ENCODE measurements at regions not wholly inside any gene's neighbourhood (a gene's known extent, or its start where the extent isn't known, plus 50 kb on each side); places are given as distances from the start of the nearest gene placed in this dataset.

GRCh38 chr6:152905551-152906299 is 77.1 kb downstream of the FBXO5 start:
- no peak overlapping the region for H3K4me3 ChIP-seq (ENCODE audit: low read depth, low read length, poor library complexity, severe bottlenecking)
- no peaks in the 10 kb centered on the region for H3K9me2 ChIP-seq (ENCODE audit: insufficient read depth, low read length)
- no peaks in the 10 kb centered on the region for H4K20me1 ChIP-seq (ENCODE audit: insufficient read depth, low read length)
- no peak for DNase-seq (ENCODE audit: low spot score)
- no TSS peak for BruUV-seq (replicated peaks)
- intact Hi-C loops (cut with micrococcal nuclease; ENCODE audit: unreplicated experiment) = no loop called here
- H3K4me2 ChIP-seq (ENCODE audit: low read length) = no peak overlapping the region
- no peak overlapping the region for H3K27ac ChIP-seq (ENCODE audit: low read depth, low read length, poor library complexity, severe bottlenecking)
- H2AFZ ChIP-seq (ENCODE audit: low read length) = no peak overlapping the region
- H3K36me3 ChIP-seq (ENCODE audit: insufficient read depth, low read length) = no peaks in the 10 kb centered on the region
- TF ChIP-seq EZH2phosphoT487 (IDR thresholded peaks at IDR 0.05; ENCODE audit: borderline replicate concordance, low read depth, low read length) = no peak
- no peak for TF ChIP-seq CTCF (conservative IDR thresholded peaks at IDR 0.05; ENCODE audit: low read length)
- CTCF ChIA-PET (ENCODE audit: unreplicated experiment) = no interaction called here
- POLR2A ChIA-PET = no interaction called here
- H3K4me1 ChIP-seq (ENCODE audit: insufficient read depth, low read length, poor library complexity, severe bottlenecking) = no peaks in the 10 kb centered on the region
- no peaks in the 10 kb centered on the region for H3K79me2 ChIP-seq (ENCODE audit: insufficient read depth, low read depth, low read length)
- H3K9me3 ChIP-seq (ENCODE audit: low read length) = no peaks in the 10 kb centered on the region

- BruUV-seq (replicated peaks) = no TSS peak
- TF ChIP-seq CTCF (conservative IDR thresholded peaks at IDR 0.05; ENCODE audit: low read length) (no peak), EZH2phosphoT487 (IDR thresholded peaks at IDR 0.05; ENCODE audit: borderline replicate concordance, low read depth, low read length) (no peak)
- no peak for DNase-seq (ENCODE audit: low spot score)
- Histone ChIP-seq H3K4me3 (ENCODE audit: low read depth, low read length, poor library complexity, severe bottlenecking) (no peak overlapping the region), H3K4me1 (ENCODE audit: insufficient read depth, low read length, poor library complexity, severe bottlenecking) (no peaks in the 10 kb centered on the region), H2AFZ (ENCODE audit: low read length) (no peak overlapping the region), H3K9me3 (ENCODE audit: low read length) (no peaks in the 10 kb centered on the region), H4K20me1 (ENCODE audit: insufficient read depth, low read length) (no peaks in the 10 kb centered on the region), H3K27ac (ENCODE audit: low read depth, low read length, poor library complexity, severe bottlenecking) (no peak overlapping the region), H3K36me3 (ENCODE audit: insufficient read depth, low read length) (no peaks in the 10 kb centered on the region), H3K79me2 (ENCODE audit: insufficient read depth, low read depth, low read length) (no peaks in the 10 kb centered on the region), H3K9me2 (ENCODE audit: insufficient read depth, low read length) (no peaks in the 10 kb centered on the region), H3K4me2 (ENCODE audit: low read length) (no peak overlapping the region)
- POLR2A ChIA-PET = no interaction called here
- intact Hi-C loops (cut with micrococcal nuclease; ENCODE audit: unreplicated experiment) = no loop called here
- CTCF ChIA-PET (ENCODE audit: unreplicated experiment) = no interaction called here
Measured at GRCh38 chr6:152909241-152909640, 73.6 kb downstream of the FBXO5 start.

- TF ChIP-seq EZH2phosphoT487 (IDR thresholded peaks at IDR 0.05; ENCODE audit: borderline replicate concordance, low read depth, low read length) (no peak), CTCF (conservative IDR thresholded peaks at IDR 0.05; ENCODE audit: low read length) (no peak)
- Histone ChIP-seq H4K20me1 (ENCODE audit: insufficient read depth, low read length) (no peaks in the 10 kb centered on the region), H3K4me3 (ENCODE audit: low read depth, low read length, poor library complexity, severe bottlenecking) (no peak overlapping the region), H3K4me1 (ENCODE audit: insufficient read depth, low read length, poor library complexity, severe bottlenecking) (no peaks in the 10 kb centered on the region), H2AFZ (ENCODE audit: low read length) (no peak overlapping the region), H3K4me2 (ENCODE audit: low read length) (no peak overlapping the region), H3K9me3 (ENCODE audit: low read length) (no peaks in the 10 kb centered on the region), H3K9me2 (ENCODE audit: insufficient read depth, low read length) (no peaks in the 10 kb centered on the region), H3K79me2 (ENCODE audit: insufficient read depth, low read depth, low read length) (no peaks in the 10 kb centered on the region), H3K27ac (ENCODE audit: low read depth, low read length, poor library complexity, severe bottlenecking) (no peak overlapping the region), H3K36me3 (ENCODE audit: insufficient read depth, low read length) (no peaks in the 10 kb centered on the region)
- CTCF ChIA-PET (ENCODE audit: unreplicated experiment) = no interaction called here
- intact Hi-C loops (cut with micrococcal nuclease; ENCODE audit: unreplicated experiment) = no loop called here
- BruUV-seq (replicated peaks) = no TSS peak
- POLR2A ChIA-PET = interaction anchor here (0.6 kb wide), 1 partner anchor 290 kb away, joined by 3 read pairs; no protein-coding TSS in a partner anchor
- no peak for DNase-seq (ENCODE audit: low spot score)
Measured at GRCh38 chr6:152916035-152916434, 66.8 kb downstream of the FBXO5 start.
